Stimulated activated CD4-positive, alpha-beta T cell treated with anti-CD3 and anti-CD28 coated beads, Interleukin-15, amount 100 ng/mL, for 24 hours (primary cell): ENCODE measurements at regions not wholly inside any gene's neighbourhood (a gene's known extent, or its start where the extent isn't known, plus 50 kb on each side); places are given as distances from the start of the nearest gene placed in this dataset.

ENCODE experiments used
- DNase-seq: peaks from one replicate; pipeline ENCODE4 v3.0.0-alpha.2; 2020

DNA sequence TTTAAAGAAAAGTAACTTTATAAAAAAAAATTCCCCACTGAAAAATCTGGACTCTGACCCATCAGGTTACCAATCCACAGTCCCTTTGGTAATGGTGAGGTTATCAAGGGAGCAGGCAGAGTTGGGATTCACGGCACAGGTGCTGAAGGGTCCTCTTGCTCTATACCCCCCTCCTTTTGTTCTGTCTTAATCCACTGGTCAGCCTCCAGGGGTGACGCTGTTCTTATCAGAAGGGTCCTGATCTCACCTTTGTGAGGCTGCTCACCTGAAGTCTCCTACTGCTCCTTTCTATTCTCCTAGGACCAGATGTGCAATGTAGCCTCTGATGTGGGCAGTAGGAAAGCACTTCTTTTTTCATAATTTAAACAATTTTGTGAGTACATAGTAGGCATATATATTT lies 80.6 kb upstream of the E2F8 start:
- no peak for DNase-seq

DNA sequence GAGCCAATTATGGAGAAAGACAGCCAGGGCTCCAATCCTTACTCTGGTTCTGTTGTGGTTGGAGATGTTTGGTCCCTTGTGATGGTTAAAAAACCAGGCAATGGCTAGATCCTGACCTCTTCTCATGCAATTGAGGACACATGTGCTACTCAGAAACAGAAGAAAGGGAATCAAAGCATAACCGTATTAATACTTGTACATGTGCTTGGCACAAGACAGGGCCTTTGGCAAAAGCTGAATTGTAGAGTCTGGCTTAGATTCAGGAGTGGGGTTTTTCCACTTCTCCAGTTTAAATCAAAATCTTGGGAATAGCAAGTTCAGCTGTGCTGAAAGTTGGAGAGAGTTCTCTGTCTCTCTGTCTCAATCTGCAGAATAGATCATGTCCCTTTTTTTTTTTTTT lies 80.1 kb upstream of the E2F8 start:
- no peak for DNase-seq

DNA sequence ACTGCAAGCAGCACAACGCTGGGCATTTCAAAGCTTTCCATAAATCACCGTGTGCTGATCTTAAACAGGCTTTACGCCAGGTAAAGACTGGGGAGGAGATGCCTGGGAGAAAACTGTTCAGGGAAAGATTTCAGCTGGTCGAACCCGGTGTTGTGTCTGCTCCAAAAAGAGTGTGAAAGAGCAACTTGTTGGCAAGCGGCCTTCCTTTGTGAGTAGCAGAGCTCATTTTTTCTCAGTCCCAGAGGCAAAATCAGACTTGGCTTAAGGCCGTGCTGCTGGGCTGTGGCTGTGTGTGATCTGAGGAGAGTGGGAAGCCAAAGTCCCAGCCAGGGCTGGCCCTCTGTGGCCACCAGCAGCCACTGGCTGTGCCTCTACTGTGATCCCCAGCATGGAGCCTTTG lies 75.7 kb upstream of the E2F8 start:
- no peak for DNase-seq

DNA sequence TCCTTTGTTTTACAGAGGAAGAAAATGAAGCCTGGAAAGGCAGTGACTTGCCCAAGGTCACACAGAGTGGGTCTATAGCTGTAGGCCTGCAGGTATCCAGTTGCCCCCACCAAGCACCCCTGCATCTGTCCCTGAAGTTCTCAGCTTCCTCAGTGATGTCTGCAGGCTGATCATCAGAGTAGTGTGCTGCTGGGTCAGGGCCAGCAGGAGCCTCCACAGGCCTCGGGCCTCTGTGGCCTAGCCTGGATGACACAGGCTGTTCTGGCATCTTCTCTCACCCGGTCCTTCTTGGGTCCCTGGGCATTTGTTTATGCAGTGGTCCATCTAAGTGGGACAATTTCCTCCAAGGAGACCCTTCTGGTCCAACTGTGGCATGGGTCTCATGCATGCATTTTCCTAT lies 74.8 kb upstream of the E2F8 start:
- no peak for DNase-seq

DNA sequence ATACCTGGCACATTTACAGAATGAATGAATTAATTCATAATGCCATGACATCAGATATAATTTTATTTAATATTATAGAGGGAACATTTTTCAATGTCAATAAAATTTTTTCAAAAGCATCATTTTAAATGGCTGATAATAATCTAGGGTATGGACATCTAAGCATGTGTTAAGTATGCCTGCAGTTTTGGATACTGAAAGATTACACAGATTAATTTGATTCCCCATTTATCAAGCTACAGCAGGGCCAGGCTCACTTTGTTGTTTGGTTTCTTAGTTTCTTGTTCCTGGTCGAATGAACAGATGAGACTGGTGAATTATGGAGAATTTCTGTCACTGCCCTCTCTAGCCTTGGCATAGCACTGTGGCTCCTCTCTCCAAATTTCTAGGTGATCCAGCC lies 72.4 kb upstream of the E2F8 start:
- DNase-seq = no peak

DNA sequence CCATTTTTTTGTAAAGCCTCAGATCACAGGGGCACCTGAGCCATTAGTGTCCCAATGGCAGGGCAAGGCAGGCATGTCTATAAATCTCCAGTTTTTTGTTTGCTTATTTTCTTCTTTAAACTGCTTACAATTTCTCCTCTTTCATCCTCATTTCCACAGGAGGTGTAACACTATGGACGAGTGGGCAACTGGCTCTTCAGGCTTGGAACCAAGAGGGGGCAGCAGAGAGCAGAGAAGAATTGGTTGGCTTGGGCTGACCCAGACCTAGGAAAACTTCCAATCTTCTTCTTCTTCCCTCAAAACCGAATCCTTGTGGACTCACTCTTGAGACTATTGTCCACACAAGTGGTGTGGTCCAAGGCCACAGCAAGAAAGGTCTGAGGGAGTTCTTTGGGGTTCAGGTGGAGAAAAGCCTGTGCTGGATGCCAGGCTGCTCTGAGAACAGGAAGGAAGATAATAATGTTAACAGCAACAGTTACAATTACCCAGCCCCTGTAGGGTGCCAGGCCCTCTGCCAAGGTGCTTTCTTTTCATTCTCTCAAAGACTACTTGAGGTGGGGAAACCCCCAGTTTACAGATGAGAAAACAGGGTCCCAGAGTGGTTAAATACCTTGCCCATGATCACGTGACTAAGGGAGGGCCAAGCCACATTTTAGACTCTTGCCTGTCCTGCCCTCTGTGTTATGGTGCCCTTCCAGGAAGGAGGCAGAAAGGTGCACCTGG lies 70.7 kb upstream of the E2F8 start:
- DNase-seq = peak; percentile 63

DNA sequence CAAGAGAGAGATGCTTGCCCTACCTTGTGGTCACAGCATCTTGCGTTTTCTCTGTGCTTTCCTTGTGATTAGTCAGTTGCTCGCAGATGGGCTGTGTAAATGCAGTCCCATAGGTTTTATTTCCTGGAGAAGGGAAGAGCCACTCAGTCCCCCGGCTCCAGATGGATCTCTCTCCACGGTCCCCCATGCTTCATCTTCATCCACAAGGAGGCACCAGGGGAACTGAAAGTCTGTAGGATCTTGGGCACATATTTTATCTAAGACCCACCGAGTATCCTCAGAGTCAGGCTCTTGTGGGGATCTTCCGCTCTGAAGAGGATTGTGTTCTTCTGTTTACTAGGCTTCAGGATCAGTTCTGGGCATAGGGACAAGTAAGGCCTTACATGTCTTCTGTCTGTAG lies 66.8 kb upstream of the E2F8 start:
- no peak for DNase-seq

DNA sequence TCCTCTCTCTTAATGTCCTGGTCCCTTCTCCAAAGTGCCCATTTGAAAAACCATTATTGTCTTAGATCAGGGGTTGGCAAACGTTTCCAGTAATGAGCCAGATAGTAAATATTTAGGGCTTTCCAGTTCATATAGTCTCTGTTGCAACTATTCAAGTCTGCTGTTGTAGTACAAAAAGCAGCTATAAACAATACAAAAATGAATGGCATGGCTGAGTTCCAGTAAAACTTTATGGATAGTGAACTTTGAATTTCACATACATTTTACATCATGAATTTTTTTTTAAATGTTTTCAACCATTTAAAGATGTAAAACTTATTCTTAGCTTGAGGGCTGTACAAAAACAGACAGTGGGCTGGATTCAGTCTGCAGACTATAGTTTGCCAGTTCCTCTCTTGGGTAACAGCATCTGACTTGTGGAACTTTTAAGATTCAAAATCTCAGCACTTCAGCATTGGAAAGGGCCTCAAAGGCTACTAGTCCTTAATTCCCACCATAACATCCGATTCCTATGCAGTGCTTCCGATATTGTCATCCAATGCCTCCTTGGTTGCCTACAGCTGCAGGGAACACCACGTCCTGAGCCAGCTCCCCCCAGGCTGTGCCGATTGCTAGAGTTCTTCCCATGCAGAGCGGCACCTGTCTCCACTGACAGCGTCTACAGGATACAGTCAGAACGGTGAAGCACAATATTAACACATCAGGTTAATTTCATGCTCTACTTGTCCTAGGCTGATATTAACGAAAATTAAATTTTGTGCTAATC lies 65.6 kb upstream of the E2F8 start:
- no peak for DNase-seq

DNA sequence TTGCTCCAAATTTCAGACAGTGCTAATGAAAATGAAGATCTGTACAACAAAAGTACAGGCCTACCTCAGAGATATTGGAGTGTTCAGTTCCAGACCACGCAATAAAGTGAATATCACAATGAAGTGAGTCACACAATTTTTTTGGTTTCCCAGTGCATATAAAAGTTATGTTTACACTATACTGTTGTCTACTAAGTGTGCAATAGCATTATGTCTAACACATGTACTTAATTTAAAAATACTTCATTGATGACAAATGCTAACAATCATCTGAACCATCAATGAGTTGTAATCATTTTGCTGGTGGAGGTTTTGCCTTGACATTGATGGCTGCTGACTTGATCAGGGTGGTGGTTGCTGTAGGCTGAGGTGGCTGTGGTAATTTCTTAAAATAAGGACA lies 60.6 kb upstream of the E2F8 start:
- no peak for DNase-seq

DNA sequence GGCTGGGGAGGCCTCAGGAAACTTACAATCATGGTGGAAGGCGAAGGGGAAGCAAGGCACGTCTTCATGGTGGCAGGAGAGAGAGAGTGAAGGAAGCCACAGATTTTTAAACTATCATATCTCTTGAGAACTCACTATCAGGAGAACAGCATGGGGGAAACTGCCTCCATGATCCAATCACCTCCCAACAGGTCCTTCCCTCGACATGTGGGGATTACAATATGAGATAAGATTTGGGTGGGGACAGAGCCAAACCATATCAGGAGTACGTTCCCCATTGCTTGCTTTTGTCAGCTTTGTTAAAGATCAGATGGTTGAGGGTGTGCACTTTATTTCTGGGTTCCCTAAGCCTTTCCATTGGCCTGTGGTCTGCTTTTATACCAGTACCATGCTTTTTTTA lies 53.7 kb upstream of the E2F8 start:
- no peak for DNase-seq

DNA sequence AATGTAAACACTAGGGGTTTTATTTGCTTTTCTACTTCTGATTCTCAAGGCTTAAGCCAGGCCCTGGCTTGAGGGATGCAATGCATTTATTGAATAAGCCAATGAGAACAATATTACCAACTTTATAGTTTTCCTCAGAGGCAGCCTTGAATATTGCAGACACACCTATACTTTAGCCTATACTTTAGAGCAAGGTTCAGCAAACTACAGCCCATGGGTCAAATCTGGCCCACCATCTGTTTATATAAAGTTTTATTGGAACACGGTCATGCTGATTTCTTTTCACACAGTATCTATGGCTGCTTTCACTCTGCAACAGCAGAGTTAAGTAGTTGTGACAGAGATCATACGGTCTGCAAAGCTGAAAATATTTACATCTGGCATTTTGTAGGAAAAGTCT lies 50.3 kb upstream of the E2F8 start:
- DNase-seq = no peak
